CD4-positive, CD25-positive, alpha-beta regulatory T cell (primary cell): ENCODE measurements at regions not wholly inside any gene's neighbourhood (a gene's known extent, or its start where the extent isn't known, plus 50 kb on each side); places are given as distances from the start of the nearest gene placed in this dataset.
"Not testable (repeated sequence)": the region's sequence is repeated elsewhere in the genome, so short reads cannot be mapped to it uniquely, and the experiment has no call there.

ENCODE experiments used
- ATAC-seq, 2 donors: fragments of 150-1000 bp; cut with Tn5 transposase; one replicate each; pipeline ENCODE4 v1.10.0; 2021; ENCODE audit warnings: low read depth in 2 of 2, moderate number of reproducible peaks in 2 of 2, moderate library complexity in 1 of 2
- DNase-seq, 3 donors: peaks; one replicate each; pipeline versions ENCODE4 v3.0.0 to v3.0.0-alpha.2; 2012 to 2022; ENCODE audit warnings: mixed read lengths in 1 of 3
- H3K27ac ChIP-seq: one replicate; pipeline ENCODE4 v1.7.0; 2013; ENCODE audit warnings: mild to moderate bottlenecking, low read length; ENCODE audit not compliant: insufficient read depth, poor library complexity, severe bottlenecking
- H3K27me3 ChIP-seq: one replicate; pipeline ENCODE4 v1.7.0; 2013; ENCODE audit warnings: low read length; ENCODE audit not compliant: control insufficient read depth, insufficient read depth
- H3K36me3 ChIP-seq: one replicate; pipeline ENCODE4 v1.7.0; 2013; ENCODE audit warnings: mild to moderate bottlenecking, low read length, moderate library complexity; ENCODE audit not compliant: control insufficient read depth, insufficient read depth
- H3K4me1 ChIP-seq: 2 replicates; pipeline ENCODE4 v1.7.0; 2013; ENCODE audit warnings: mild to moderate bottlenecking, low read length; ENCODE audit not compliant: insufficient read depth, control insufficient read depth, poor library complexity, severe bottlenecking
- H3K4me3 ChIP-seq: one replicate; pipeline ENCODE4 v1.7.0; 2013; ENCODE audit warnings: low read depth, mild to moderate bottlenecking, low read length, moderate library complexity
- H3K9me3 ChIP-seq, 2 experiments: 1 replicate in 1 of 2; 2 replicates in 1 of 2; pipeline ENCODE4 v1.7.0; 2013; ENCODE audit warnings: low read length in 2 of 2, mild to moderate bottlenecking in 1 of 2, moderate library complexity in 1 of 2; ENCODE audit not compliant: control insufficient read depth in 2 of 2
- H3K27ac Mint-ChIP-seq, 3 donors: one replicate each; pipeline ENCODE4 v1.8.0; 2020 to 2022; ENCODE audit warnings: mild to moderate bottlenecking in 3 of 3, mixed read lengths in 3 of 3, moderate library complexity in 2 of 3
- H3K27me3 Mint-ChIP-seq: one replicate; pipeline ENCODE4 v1.8.0; 2022; ENCODE audit warnings: mild to moderate bottlenecking, mixed read lengths
- H3K36me3 Mint-ChIP-seq: one replicate; pipeline ENCODE4 v1.8.0; 2020; ENCODE audit warnings: mixed read lengths
- H3K4me1 Mint-ChIP-seq, 4 donors: one replicate each; pipeline ENCODE4 v1.8.0; 2020 to 2022; ENCODE audit warnings: mixed read lengths in 4 of 4, mild to moderate bottlenecking in 1 of 4
- H3K4me3 Mint-ChIP-seq, 4 donors: one replicate each; pipeline ENCODE4 v1.8.0; 2020 to 2022; ENCODE audit warnings: mild to moderate bottlenecking in 4 of 4, mixed read lengths in 4 of 4, moderate library complexity in 3 of 4
- H3K9me3 Mint-ChIP-seq, 7 donors: one replicate each; pipeline ENCODE4 v1.8.0; 2020 to 2022; ENCODE audit warnings: mixed read lengths in 7 of 7, mild to moderate bottlenecking in 3 of 7, moderate library complexity in 2 of 7

- peak overlapping the region in 1 of 4 donors; percentile 43 for H3K4me3 Mint-ChIP-seq
- H3K27me3 ChIP-seq = no peaks in the 10 kb centered on the region
- DNase-seq (no peak), ATAC-seq (no peak)
- no peaks in the 10 kb centered on the region for H3K4me1 Mint-ChIP-seq
- H3K9me3 ChIP-seq = peaks cover 4 to 13% of the 10 kb centered on the region in 2 experiments
- no peaks in the 10 kb centered on the region for H3K36me3 ChIP-seq
- H3K27ac Mint-ChIP-seq = no peak overlapping the region
- no peak overlapping the region for H3K27ac ChIP-seq
- no peaks in the 10 kb centered on the region for H3K36me3 Mint-ChIP-seq
- no peaks in the 10 kb centered on the region for H3K27me3 Mint-ChIP-seq
- H3K9me3 Mint-ChIP-seq = peaks cover 0 to 25% (median 5%) of the 10 kb centered on the region in 7 donors
- no peak overlapping the region for H3K4me3 ChIP-seq
- H3K4me1 ChIP-seq = no peaks in the 10 kb centered on the region
Observed at GRCh38 chr5:29148073-29148472, 2045.4 kb upstream of the CDH6 start.

DNA sequence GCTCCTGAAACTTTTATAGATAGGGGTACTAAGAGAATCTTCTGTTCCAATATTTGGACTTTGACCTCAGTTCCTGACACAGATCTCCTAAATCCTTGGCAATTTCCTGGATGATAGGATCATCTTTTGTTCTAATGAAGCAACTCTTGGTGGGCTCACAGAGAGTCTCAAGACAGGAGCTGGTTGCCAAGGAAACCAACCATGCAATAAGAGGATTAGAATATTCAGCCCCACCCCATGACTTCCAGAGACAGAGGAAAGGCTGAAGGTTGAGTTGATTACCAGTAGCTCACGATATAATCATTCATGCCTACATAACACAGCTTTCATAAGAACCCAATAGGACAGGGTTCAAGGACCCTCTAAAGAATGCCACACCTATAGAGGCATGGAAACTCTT lies 2050.2 kb upstream of the CDH6 start:
- Histone ChIP-seq H3K4me1 (no peaks in the 10 kb centered on the region), H3K9me3 (peaks cover 0 to 6% of the 10 kb centered on the region in 2 experiments), H3K4me3 (no peak overlapping the region), H3K27ac (no peak overlapping the region), H3K36me3 (no peaks in the 10 kb centered on the region), H3K27me3 (no peaks in the 10 kb centered on the region)
- Mint-ChIP-seq H3K4me3 (no peak overlapping the region), H3K27ac (no peak overlapping the region), H3K27me3 (no peaks in the 10 kb centered on the region), H3K36me3 (no peaks in the 10 kb centered on the region), H3K9me3 (peaks cover 0 to 18% (median 3%) of the 10 kb centered on the region in 7 donors), H3K4me1 (no peaks in the 10 kb centered on the region)
- ATAC-seq (no peak), DNase-seq (no peak)

DNA sequence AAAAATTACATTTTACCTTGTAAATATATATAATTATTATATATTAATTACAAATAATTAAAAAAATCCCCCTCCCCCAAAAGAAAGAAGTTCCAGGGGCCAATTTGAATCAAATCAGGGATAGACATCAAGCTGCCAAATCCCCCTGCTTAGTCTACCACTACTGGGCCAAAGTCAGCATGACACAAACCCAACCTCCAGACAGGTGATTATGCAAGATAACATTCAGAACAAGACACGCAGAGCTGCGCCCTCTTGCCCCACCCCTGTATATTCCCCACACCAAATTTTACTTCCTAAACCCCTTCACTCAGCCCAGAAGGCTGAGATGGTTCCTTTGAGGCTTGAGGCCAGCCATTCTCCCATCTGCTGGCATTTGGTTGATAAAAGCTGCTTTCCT lies 2059.1 kb upstream of the CDH6 start:
- ATAC-seq = no peak
- no peaks in the 10 kb centered on the region for H3K36me3 ChIP-seq
- peaks cover 0 to 31% (median 11%) of the 10 kb centered on the region in 7 donors for H3K9me3 Mint-ChIP-seq

DNA sequence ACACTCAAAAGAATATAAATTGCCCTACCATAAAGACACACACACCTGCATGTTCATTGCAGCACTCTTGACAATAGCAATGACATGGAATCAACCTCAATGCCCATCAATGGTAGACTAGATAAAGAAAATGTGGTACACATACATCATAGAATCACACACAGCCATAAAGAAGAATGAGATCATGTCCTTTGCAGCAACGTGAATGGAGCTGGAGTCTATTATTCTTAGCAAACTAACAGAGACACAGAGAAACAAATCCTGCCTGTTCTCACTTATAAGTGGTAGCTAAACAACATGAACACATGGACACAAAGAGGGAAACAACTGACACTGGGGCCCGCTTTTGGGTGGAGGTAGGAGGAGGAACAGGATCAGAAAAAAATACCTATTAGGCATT lies 2062.2 kb upstream of the CDH6 start:
- Histone ChIP-seq H3K4me3 (no peak overlapping the region), H3K9me3 (peaks cover 0 to 3% of the 10 kb centered on the region in 2 experiments), H3K36me3 (no peaks in the 10 kb centered on the region), H3K27ac (no peak overlapping the region), H3K27me3 (no peaks in the 10 kb centered on the region), H3K4me1 (no peaks in the 10 kb centered on the region)
- no peak for DNase-seq
- Mint-ChIP-seq H3K36me3 (no peaks in the 10 kb centered on the region), H3K9me3 (peaks cover 0 to 39% (median 9%) of the 10 kb centered on the region in 7 donors), H3K27me3 (no peaks in the 10 kb centered on the region), H3K4me1 (no peaks in the 10 kb centered on the region), H3K27ac (no peak overlapping the region), H3K4me3 (no peak overlapping the region)
- no peak for ATAC-seq

More for the DNA sequence above, 2059.1 kb upstream of the CDH6 start:
- H3K9me3 ChIP-seq = peaks cover 0 to 3% of the 10 kb centered on the region in 2 experiments
- H3K27ac ChIP-seq = no peak overlapping the region
- no peak overlapping the region for H3K4me3 ChIP-seq
- Mint-ChIP-seq H3K27me3 (no peaks in the 10 kb centered on the region), H3K4me3 (no peak overlapping the region), H3K27ac (no peak overlapping the region), H3K36me3 (no peaks in the 10 kb centered on the region), H3K4me1 (no peaks in the 10 kb centered on the region)
- DNase-seq = no peak
- H3K4me1 ChIP-seq = no peaks in the 10 kb centered on the region
- H3K27me3 ChIP-seq = no peaks in the 10 kb centered on the region

DNA sequence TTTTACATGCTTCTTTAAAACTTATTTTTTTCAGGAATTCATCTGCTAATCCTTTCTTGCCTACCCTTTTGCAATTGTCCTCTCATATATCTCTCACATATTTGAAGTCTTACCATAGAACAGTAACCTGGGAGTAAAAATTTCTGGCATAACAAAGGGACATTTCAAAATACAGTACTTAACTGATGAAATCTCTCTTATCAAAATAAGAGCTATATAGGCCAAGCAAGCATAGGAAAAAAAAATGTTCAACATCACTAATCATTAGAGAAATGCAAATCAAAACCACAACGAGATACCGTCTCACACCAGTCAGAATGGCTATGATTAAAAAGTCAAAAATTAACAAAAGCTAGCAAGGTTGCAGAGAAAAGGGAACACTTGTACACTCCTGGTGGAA lies 2062.7 kb upstream of the CDH6 start:
- ATAC-seq = no peak
- DNase-seq = no peak
- Mint-ChIP-seq H3K4me1 (no peaks in the 10 kb centered on the region), H3K27me3 (no peaks in the 10 kb centered on the region), H3K4me3 (no peak overlapping the region), H3K9me3 (peaks cover 0 to 37% (median 9%) of the 10 kb centered on the region in 7 donors), H3K36me3 (no peaks in the 10 kb centered on the region), H3K27ac (no peak overlapping the region)
- Histone ChIP-seq H3K27me3 (no peaks in the 10 kb centered on the region), H3K27ac (no peak overlapping the region), H3K36me3 (no peaks in the 10 kb centered on the region), H3K4me3 (no peak overlapping the region), H3K9me3 (peaks cover 0 to 3% of the 10 kb centered on the region in 2 experiments), H3K4me1 (no peaks in the 10 kb centered on the region)

GRCh38 chr5:29127524-29128156 lies 2065.8 kb upstream of the CDH6 start:
- DNase-seq, H3K27me3 ChIP-seq, H3K4me3 ChIP-seq, H3K9me3 ChIP-seq, H3K36me3 Mint-ChIP-seq, H3K27ac Mint-ChIP-seq, H3K4me1 ChIP-seq, H3K27me3 Mint-ChIP-seq, H3K4me1 Mint-ChIP-seq, ATAC-seq, H3K27ac ChIP-seq, H3K4me3 Mint-ChIP-seq, H3K36me3 ChIP-seq: not testable (repeated sequence)
- peaks cover 1 to 24% (median 13%) of the 10 kb centered on the region in 7 donors for H3K9me3 Mint-ChIP-seq

DNA sequence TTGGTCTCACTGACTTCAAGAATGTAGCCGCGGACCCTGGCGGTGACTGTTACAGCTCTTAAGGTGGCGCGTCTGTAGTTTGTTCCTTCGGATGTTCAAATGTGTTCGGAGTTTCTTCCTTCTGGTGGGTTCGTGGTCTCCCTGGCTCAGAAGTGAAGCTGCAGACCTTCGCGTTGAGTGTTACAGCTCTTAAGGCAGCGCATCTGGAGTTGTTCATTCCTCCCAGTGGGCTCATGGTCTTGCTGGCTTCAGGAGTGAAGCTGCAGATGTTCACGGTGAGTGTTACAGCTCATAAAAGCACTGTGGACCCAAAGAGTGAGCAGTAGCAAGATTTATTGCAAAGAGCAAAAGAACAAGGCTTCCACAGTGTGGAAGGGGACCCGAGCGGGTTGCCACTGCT lies 2067.0 kb upstream of the CDH6 start:
- not testable (repeated sequence) for H3K27ac Mint-ChIP-seq, H3K27me3 ChIP-seq, ATAC-seq, H3K4me3 ChIP-seq, H3K4me1 ChIP-seq, H3K4me3 Mint-ChIP-seq, H3K36me3 Mint-ChIP-seq, DNase-seq, H3K9me3 ChIP-seq, H3K27ac ChIP-seq, H3K36me3 ChIP-seq, H3K27me3 Mint-ChIP-seq, H3K4me1 Mint-ChIP-seq
- H3K9me3 Mint-ChIP-seq = peaks cover 1 to 27% (median 11%) of the 10 kb centered on the region in 7 donors

DNA sequence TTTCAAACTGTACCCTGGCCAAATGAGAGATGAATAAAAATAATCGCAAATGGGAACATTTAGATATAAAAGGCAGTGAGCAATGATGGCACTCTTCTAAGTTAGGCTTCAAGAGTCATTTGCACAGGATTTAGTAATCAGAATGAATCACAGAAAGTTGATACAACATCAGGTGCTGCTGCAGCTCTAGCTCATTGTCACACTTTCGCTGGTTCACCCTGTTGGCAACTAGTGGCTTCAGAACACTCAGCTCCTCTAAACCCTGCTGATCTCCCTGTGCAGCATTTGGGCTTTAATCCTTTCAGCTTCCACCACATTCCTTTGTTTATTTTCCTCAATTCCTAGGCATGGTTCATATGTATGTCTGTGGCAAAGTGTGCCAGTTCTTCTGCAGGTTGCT lies 2071.2 kb upstream of the CDH6 start:
- DNase-seq = no peak
- H3K36me3 ChIP-seq = no peaks in the 10 kb centered on the region
- Mint-ChIP-seq H3K4me1 (no peaks in the 10 kb centered on the region), H3K27me3 (no peaks in the 10 kb centered on the region), H3K27ac (no peak overlapping the region), H3K4me3 (no peak overlapping the region), H3K36me3 (no peaks in the 10 kb centered on the region), H3K9me3 (peaks cover 0 to 20% (median 8%) of the 10 kb centered on the region in 7 donors)
- H3K27me3 ChIP-seq = no peaks in the 10 kb centered on the region
- no peak for ATAC-seq
- H3K4me3 ChIP-seq = no peak overlapping the region
- no peaks in the 10 kb centered on the region for H3K4me1 ChIP-seq
- peaks cover 0 to 7% of the 10 kb centered on the region in 2 experiments for H3K9me3 ChIP-seq
- H3K27ac ChIP-seq = no peak overlapping the region
